Endothelial cell of umbilical vein (primary cell): ENCODE measurements at regions not wholly inside any gene's neighbourhood (a gene's known extent, or its start where the extent isn't known, plus 50 kb on each side); places are given as distances from the start of the nearest gene placed in this dataset.

Experiments
- BruUV-seq: library from RNA; stranded (reverse); fragments of 400-500 nt; replicated peaks from 2 replicates; lab custom pipeline; 2021; lab: Mats Ljungman, UMichigan
- CTCF ChIA-PET: fragments of 300-600, 350-600 bp; sonication (Branson Sonifier 250); formaldehyde crosslinking; loops from one replicate; lab custom pipeline; 2021; ENCODE audit warnings: antibody characterized with exemption, inconsistent platforms; lab: Charles Lee
- POLR2A ChIA-PET: fragments of 300-600, 350-600 bp; sonication (Branson Sonifier 250); formaldehyde crosslinking; loops from one replicate; lab custom pipeline; 2021; ENCODE audit warnings: antibody characterized with exemption, inconsistent platforms; lab: Charles Lee
- DNase-seq: peaks from one replicate; pipeline ENCODE4 v3.0.0-alpha.2; 2011; ENCODE audit warnings: low read depth, low spot score
- FAIRE-seq: peaks from 2 replicates; lab custom pipeline; 2011; peaks lifted over from hg19 to GRCh38; lab: Jason Lieb, UNC
- H2AFZ ChIP-seq: 2 replicates; pipeline ENCODE4 v1.6.0; 2012; ENCODE audit warnings: low read depth, low read length, control low read depth, inconsistent platforms
- H3K27ac ChIP-seq: 2 replicates; pipeline ENCODE4 v1.5.1; 2011; ENCODE audit warnings: low read depth, mild to moderate bottlenecking, control low read depth, low read length, moderate library complexity; ENCODE audit not compliant: insufficient read depth
- H3K27me3 ChIP-seq, 2 experiments: 2 replicates each; pipeline versions ENCODE4 v1.6.0 to v1.6.1; 2011; ENCODE audit warnings: low read length in 2 of 2, mixed read lengths in 1 of 2; ENCODE audit not compliant: control insufficient read depth in 2 of 2, insufficient read depth in 2 of 2
- H3K36me3 ChIP-seq, 2 experiments: 2 replicates in 1 of 2; 3 replicates in 1 of 2; pipeline ENCODE4 v1.5.1; 2011; ENCODE audit warnings: low read length in 2 of 2, mild to moderate bottlenecking in 1 of 2, moderate library complexity in 1 of 2; ENCODE audit not compliant: control insufficient read depth in 2 of 2, insufficient read depth in 2 of 2; ENCODE audit errors: extremely low read depth in 1 of 2
- H3K4me1 ChIP-seq: 3 replicates; pipeline ENCODE4 v1.5.1; 2011; ENCODE audit warnings: mild to moderate bottlenecking, low read length; ENCODE audit not compliant: control insufficient read depth, insufficient read depth; ENCODE audit errors: extremely low read depth
- H3K4me2 ChIP-seq: 2 replicates; pipeline ENCODE4 v1.6.1; 2011; ENCODE audit warnings: low read length, control low read depth, mixed read lengths; ENCODE audit not compliant: insufficient read depth
- H3K4me3 ChIP-seq, 3 experiments: fragments of 200-600 bp in 1 of 3; sonication (generic), shearing (Covaris generic) in 1 of 3; replicated peaks in 1 of 3; 2 replicates each; pipeline ENCODE4 v1.5.1; 2011 to 2016; ENCODE audit warnings: control low read depth in 3 of 3, low read length in 3 of 3, mild to moderate bottlenecking in 2 of 3, inconsistent platforms in 1 of 3, low read depth in 1 of 3, moderate library complexity in 1 of 3; ENCODE audit not compliant: insufficient read depth in 1 of 3
- H3K79me2 ChIP-seq: 2 replicates; pipeline ENCODE4 v1.6.0; 2012; ENCODE audit warnings: low read length, inconsistent platforms; ENCODE audit not compliant: control insufficient read depth, insufficient read depth
- H3K9ac ChIP-seq: replicated peaks from 2 replicates; pipeline ENCODE3; 2011; ENCODE audit warnings: low read length, control low read depth; ENCODE audit not compliant: insufficient read depth; ENCODE audit errors: extremely low read depth
- H3K9me1 ChIP-seq: replicated peaks from 3 replicates; pipeline ENCODE4 v1.6.0; 2011; ENCODE audit warnings: mild to moderate bottlenecking, low read length; ENCODE audit not compliant: control insufficient read depth, insufficient read depth; ENCODE audit errors: extremely low read depth
- H3K9me3 ChIP-seq: replicated peaks from 2 replicates; pipeline ENCODE4 v1.5.1; 2012; ENCODE audit warnings: low read length, inconsistent platforms; ENCODE audit not compliant: control insufficient read depth, insufficient read depth
- H4K20me1 ChIP-seq: replicated peaks from 2 replicates; pipeline ENCODE3; 2011; ENCODE audit warnings: mild to moderate bottlenecking, low read length; ENCODE audit not compliant: control insufficient read depth, insufficient read depth; ENCODE audit errors: extremely low read depth
- CTCF ChIP-seq, 2 donors: IDR thresholded peaks; 1 replicate in 1 of 2; 2 replicates in 1 of 2; pipeline ENCODE4 v1.5.1; 2011; ENCODE audit warnings: low read length in 2 of 2, mild to moderate bottlenecking in 2 of 2, moderate library complexity in 2 of 2, control low read depth in 1 of 2, inconsistent platforms in 1 of 2, low read depth in 1 of 2; ENCODE audit not compliant: insufficient read depth in 1 of 2; ENCODE audit errors: extremely low read depth in 1 of 2
- EZH2 ChIP-seq: IDR thresholded peaks from 2 replicates; pipeline ENCODE4 v1.6.1; 2012; ENCODE audit warnings: borderline replicate concordance, low read depth, mild to moderate bottlenecking, moderate library complexity, low read length, inconsistent platforms; ENCODE audit not compliant: severe bottlenecking
- FOS ChIP-seq: IDR thresholded peaks from 2 replicates; pipeline ENCODE4 v1.6.1; 2011; ENCODE audit warnings: mild to moderate bottlenecking, low read length, moderate library complexity, borderline replicate concordance; ENCODE audit not compliant: insufficient read depth
- GATA2 ChIP-seq: IDR thresholded peaks from 2 replicates; pipeline ENCODE4 v1.7.0; 2011; ENCODE audit warnings: low read depth, mild to moderate bottlenecking, moderate library complexity, mixed read lengths, low read length; ENCODE audit not compliant: insufficient read length, insufficient read depth
- JUN ChIP-seq: IDR thresholded peaks from 2 replicates; pipeline ENCODE4 v1.6.1; 2011; ENCODE audit warnings: borderline replicate concordance, low read depth; ENCODE audit not compliant: insufficient read length, insufficient read depth
- MAX ChIP-seq: IDR thresholded peaks from 2 replicates; pipeline ENCODE4 v1.6.1; 2011; ENCODE audit not compliant: insufficient read depth, insufficient read length
- MYC ChIP-seq: IDR thresholded peaks from one replicate; pipeline ENCODE4 v1.6.1; 2011; ENCODE audit warnings: mild to moderate bottlenecking, low read depth, low read length
- POLR2A ChIP-seq: IDR thresholded peaks from 2 replicates; pipeline ENCODE4 v1.6.1; 2012; ENCODE audit warnings: low read depth, mild to moderate bottlenecking, control low read depth, low read length
- POLR2AphosphoS5 ChIP-seq: IDR thresholded peaks from 2 replicates; pipeline ENCODE4 v1.6.1; 2012; ENCODE audit warnings: low read depth, mild to moderate bottlenecking, control low read depth, low read length, moderate library complexity; ENCODE audit not compliant: insufficient read depth
- dilution Hi-C: fragments of 300-500 bp; cut with MboI; formaldehyde crosslinking; loops from one replicate; pipeline ENCODE4 v1.15.0; 2019; ENCODE audit warnings: low sequenced_read_pairs; ENCODE audit not compliant: extremely low pct_ligation_motif_present
- intact Hi-C: fragments of 100-400 bp; cut with micrococcal nuclease; formaldehyde crosslinking; loops from one replicate; pipeline ENCODE4 v1.10.0; 2022

- no peak overlapping the region for H3K4me3 ChIP-seq
- H3K4me1 ChIP-seq, result peaks cover 20% of the 10 kb centered on the region
- H3K27ac ChIP-seq, result no peak overlapping the region
- dilution Hi-C loops (no loop called here), intact Hi-C loops (no loop called here)
- no peaks in the 10 kb centered on the region for H3K9me3 ChIP-seq
- no peak overlapping the region for H3K9ac ChIP-seq
- DNase-seq (no peak), FAIRE-seq (no peak)
- no peaks in the 10 kb centered on the region for H3K79me2 ChIP-seq
- ChIA-PET POLR2A (no interaction called here), CTCF (no interaction called here)
- no peak overlapping the region for H3K4me2 ChIP-seq
- peaks cover 0 to 1% of the 10 kb centered on the region in 2 experiments for H3K27me3 ChIP-seq
- no peaks in the 10 kb centered on the region for H3K9me1 ChIP-seq
- no peaks in the 10 kb centered on the region for H3K36me3 ChIP-seq
- TF ChIP-seq JUN, result no peak
- TF ChIP-seq GATA2, result no peak
- BruUV-seq, result no TSS peak
- no peaks in the 10 kb centered on the region for H4K20me1 ChIP-seq
- H2AFZ ChIP-seq, result no peak overlapping the region
Observed at GRCh38 chr10:43854007-43854406, 205.3 kb upstream of the ZNF32 start.

- H3K27ac ChIP-seq, result no peak overlapping the region
- dilution Hi-C loops, result no loop called here
- DNase-seq, result no peak
Observed at GRCh38 chr10:43853369-43853768, 204.7 kb upstream of the ZNF32 start.

More at GRCh38 chr10:43853369-43853768, 204.7 kb upstream of the ZNF32 start:
- H3K4me2 ChIP-seq, result no peak overlapping the region
- H3K4me3 ChIP-seq, result no peak overlapping the region
- H3K9ac ChIP-seq, result no peak overlapping the region
- H3K36me3 ChIP-seq, result no peaks in the 10 kb centered on the region
- ChIA-PET POLR2A (no interaction called here), CTCF (no interaction called here)
- no peaks in the 10 kb centered on the region for H3K9me1 ChIP-seq
- peaks cover 0 to 1% of the 10 kb centered on the region in 2 experiments for H3K27me3 ChIP-seq
- no peaks in the 10 kb centered on the region for H3K79me2 ChIP-seq
- BruUV-seq, result no TSS peak
- FAIRE-seq, result no peak
- TF ChIP-seq CTCF (IDR thresholded peaks at IDR 0.05; ENCODE audit: extremely low read depth in 1 of 2, insufficient read depth in 1 of 2, low read depth in 1 of 2, low read length in 2 of 2), result no peak
- no peak for TF ChIP-seq POLR2AphosphoS5
- no peak for TF ChIP-seq MYC
- TF ChIP-seq GATA2, result no peak
- TF ChIP-seq POLR2A, result no peak
- TF ChIP-seq FOS, result no peak
- no peak for TF ChIP-seq EZH2
- TF ChIP-seq MAX, result no peak
- no peak for TF ChIP-seq JUN
- no peaks in the 10 kb centered on the region for H4K20me1 ChIP-seq
- H3K9me3 ChIP-seq, result no peaks in the 10 kb centered on the region
- H2AFZ ChIP-seq, result no peak overlapping the region
- intact Hi-C loops, result no loop called here
- peaks cover 14% of the 10 kb centered on the region for H3K4me1 ChIP-seq
